ENCODE measurements at regions not wholly inside any gene's neighbourhood (a gene's known extent, or its start where the extent isn't known, plus 50 kb on each side); places are given as distances from the start of the nearest gene placed in this dataset.

GRCh38 chr4:162894387-162894786, 272.3 kb downstream of the NAF1 start:
- no peak for DNase-seq
- Histone ChIP-seq H3K4me3 (ENCODE audit: low read length) (no peak overlapping the region), H3K79me2 (ENCODE audit: low read length) (no peaks in the 10 kb centered on the region)

GRCh38 chr4:162891788-162892707, 274.6 kb downstream of the NAF1 start:
- H3K9me3 ChIP-seq (ENCODE audit: low read length): no peaks in the 10 kb centered on the region
- H4K20me1 ChIP-seq (ENCODE audit: insufficient read depth, low read depth, low read length): no peaks in the 10 kb centered on the region
- peak; percentile 85 for DNase-seq
- no peaks in the 10 kb centered on the region for H3K27me3 ChIP-seq (ENCODE audit: low read length)
- no peak overlapping the region for H3K9ac ChIP-seq (ENCODE audit: low read length)
- peaks cover 20% of the 10 kb centered on the region for H3K4me1 ChIP-seq (ENCODE audit: low read length)
- H3K9me2 ChIP-seq (replicated peaks; ENCODE audit: insufficient read depth, low read length): no peaks in the 10 kb centered on the region
- no peaks in the 10 kb centered on the region for H3K36me3 ChIP-seq (ENCODE audit: insufficient read depth, low read length)
- 0 out of 2 replicates have a peak overlapping the region, but pooled peaks have one; percentile 32 for H3K4me3 ChIP-seq (ENCODE audit: low read length)
- H3K4me2 ChIP-seq (ENCODE audit: low read depth, low read length, poor library complexity, severe bottlenecking): peak overlapping the region; percentile 64
- peak overlapping the region; percentile 44 for H3K27ac ChIP-seq (ENCODE audit: low read length)
- no peaks in the 10 kb centered on the region for H3K79me2 ChIP-seq (ENCODE audit: low read length)
- H2AFZ ChIP-seq (ENCODE audit: low read length): peak overlapping the region; percentile 34

More at GRCh38 chr4:162894387-162894786, 272.3 kb downstream of the NAF1 start:
- no peaks in the 10 kb centered on the region for H3K36me3 ChIP-seq (ENCODE audit: insufficient read depth, low read length)
- no peaks in the 10 kb centered on the region for H4K20me1 ChIP-seq (ENCODE audit: insufficient read depth, low read depth, low read length)
- no peaks in the 10 kb centered on the region for H3K9me2 ChIP-seq (replicated peaks; ENCODE audit: insufficient read depth, low read length)
- no peak overlapping the region for H3K9ac ChIP-seq (ENCODE audit: low read length)
- H3K4me1 ChIP-seq (ENCODE audit: low read length): peaks cover 20% of the 10 kb centered on the region
- no peaks in the 10 kb centered on the region for H3K9me3 ChIP-seq (ENCODE audit: low read length)
- H2AFZ ChIP-seq (ENCODE audit: low read length): no peak overlapping the region
- H3K4me2 ChIP-seq (ENCODE audit: low read depth, low read length, poor library complexity, severe bottlenecking): no peak overlapping the region
- H3K27ac ChIP-seq (ENCODE audit: low read length): no peak overlapping the region
- no peaks in the 10 kb centered on the region for H3K27me3 ChIP-seq (ENCODE audit: low read length)

GRCh38 chr4:162878096-162878495, 288.6 kb downstream of the NAF1 start:
- no peak overlapping the region for H3K4me3 ChIP-seq (ENCODE audit: low read length)

GRCh38 chr4:162874748-162875147, 291.9 kb downstream of the NAF1 start:
- Histone ChIP-seq H3K27me3 (ENCODE audit: low read length) (no peaks in the 10 kb centered on the region; the same call in 1 of the 2 replicates), H2AFZ (ENCODE audit: low read length) (no peak overlapping the region), H4K20me1 (ENCODE audit: insufficient read depth, low read depth, low read length) (no peaks in the 10 kb centered on the region), H3K4me3 (ENCODE audit: low read length) (no peak overlapping the region), H3K79me2 (ENCODE audit: low read length) (no peaks in the 10 kb centered on the region), H3K4me1 (ENCODE audit: low read length) (no peaks in the 10 kb centered on the region), H3K36me3 (ENCODE audit: insufficient read depth, low read length) (no peaks in the 10 kb centered on the region), H3K27ac (ENCODE audit: low read length) (no peak overlapping the region), H3K9me3 (ENCODE audit: low read length) (no peaks in the 10 kb centered on the region), H3K4me2 (ENCODE audit: low read depth, low read length, poor library complexity, severe bottlenecking) (no peak overlapping the region), H3K9me2 (replicated peaks; ENCODE audit: insufficient read depth, low read length) (no peaks in the 10 kb centered on the region), H3K9ac (ENCODE audit: low read length) (no peak overlapping the region)
- DNase-seq: no peak

More at GRCh38 chr4:162878096-162878495, 288.6 kb downstream of the NAF1 start:
- Histone ChIP-seq H3K9ac (ENCODE audit: low read length) (no peak overlapping the region), H3K27me3 (ENCODE audit: low read length) (no peaks in the 10 kb centered on the region; the same call in 1 of the 2 replicates), H4K20me1 (ENCODE audit: insufficient read depth, low read depth, low read length) (no peaks in the 10 kb centered on the region), H3K9me3 (ENCODE audit: low read length) (no peaks in the 10 kb centered on the region), H3K36me3 (ENCODE audit: insufficient read depth, low read length) (no peaks in the 10 kb centered on the region), H3K4me1 (ENCODE audit: low read length) (no peaks in the 10 kb centered on the region), H2AFZ (ENCODE audit: low read length) (no peak overlapping the region), H3K9me2 (replicated peaks; ENCODE audit: insufficient read depth, low read length) (no peaks in the 10 kb centered on the region), H3K79me2 (ENCODE audit: low read length) (no peaks in the 10 kb centered on the region), H3K27ac (ENCODE audit: low read length) (no peak overlapping the region), H3K4me2 (ENCODE audit: low read depth, low read length, poor library complexity, severe bottlenecking) (no peak overlapping the region)
- DNase-seq: no peak

DNA sequence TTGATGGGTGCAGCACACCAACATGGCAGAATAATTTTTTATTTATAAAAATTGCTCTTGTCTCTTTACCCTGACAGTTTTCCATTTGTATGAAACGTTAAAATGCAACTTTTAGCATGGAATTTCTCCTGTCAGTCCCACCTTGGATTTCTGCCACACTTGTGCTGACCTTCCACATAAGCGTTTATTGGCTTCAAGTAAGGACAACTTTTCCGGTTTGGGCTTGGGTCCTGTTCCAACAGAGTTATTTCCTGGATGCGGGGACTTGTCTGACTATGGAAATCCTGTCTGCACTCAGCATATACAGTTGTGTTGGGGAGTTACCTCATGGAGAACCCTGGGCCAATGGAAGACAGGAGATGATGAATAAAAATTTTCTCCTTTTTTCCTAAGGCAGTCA, 294.7 kb downstream of the NAF1 start:
- no peak overlapping the region for H3K9ac ChIP-seq (ENCODE audit: low read length)
- H3K4me2 ChIP-seq (ENCODE audit: low read depth, low read length, poor library complexity, severe bottlenecking): no peak overlapping the region
- H3K27me3 ChIP-seq (ENCODE audit: low read length): no peaks in the 10 kb centered on the region; the same call in 1 of the 2 replicates
- H3K79me2 ChIP-seq (ENCODE audit: low read length): no peaks in the 10 kb centered on the region
- no peaks in the 10 kb centered on the region for H3K9me3 ChIP-seq (ENCODE audit: low read length)
- no peak overlapping the region for H3K27ac ChIP-seq (ENCODE audit: low read length)
- no peak overlapping the region for H2AFZ ChIP-seq (ENCODE audit: low read length)
- no peaks in the 10 kb centered on the region for H3K4me1 ChIP-seq (ENCODE audit: low read length)
- no peak for DNase-seq
- no peak overlapping the region for H3K4me3 ChIP-seq (ENCODE audit: low read length)
- no peaks in the 10 kb centered on the region for H3K9me2 ChIP-seq (replicated peaks; ENCODE audit: insufficient read depth, low read length)
- H3K36me3 ChIP-seq (ENCODE audit: insufficient read depth, low read length): no peaks in the 10 kb centered on the region
- H4K20me1 ChIP-seq (ENCODE audit: insufficient read depth, low read depth, low read length): no peaks in the 10 kb centered on the region

DNA sequence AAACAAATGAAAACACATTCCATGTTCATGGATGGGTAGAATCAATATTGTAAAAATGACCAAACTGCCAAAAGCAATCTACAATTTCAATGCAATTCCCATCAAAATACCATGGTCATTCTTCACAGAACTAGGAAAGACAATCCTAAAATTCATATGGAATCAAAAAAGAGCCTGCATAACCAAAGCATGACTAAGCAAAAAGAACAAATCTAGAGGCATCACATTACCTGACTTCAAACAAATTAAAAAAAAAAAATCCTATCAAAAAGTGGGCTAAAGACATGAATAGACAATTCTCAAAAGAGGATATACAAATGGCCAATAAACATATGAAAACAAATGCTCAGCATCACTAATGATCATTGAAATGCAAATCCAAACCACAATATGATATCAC, 297.5 kb downstream of the NAF1 start:
- no peaks in the 10 kb centered on the region for H3K79me2 ChIP-seq (ENCODE audit: low read length)
- H3K9me2 ChIP-seq (replicated peaks; ENCODE audit: insufficient read depth, low read length): no peaks in the 10 kb centered on the region
- no peak overlapping the region for H3K27ac ChIP-seq (ENCODE audit: low read length)
- no peaks in the 10 kb centered on the region for H4K20me1 ChIP-seq (ENCODE audit: insufficient read depth, low read depth, low read length)
- no peaks in the 10 kb centered on the region for H3K9me3 ChIP-seq (ENCODE audit: low read length)
- H3K4me2 ChIP-seq (ENCODE audit: low read depth, low read length, poor library complexity, severe bottlenecking): no peak overlapping the region
- no peaks in the 10 kb centered on the region for H3K36me3 ChIP-seq (ENCODE audit: insufficient read depth, low read length)
- no peak overlapping the region for H3K4me3 ChIP-seq (ENCODE audit: low read length)
- no peak overlapping the region for H3K9ac ChIP-seq (ENCODE audit: low read length)
- no peaks in the 10 kb centered on the region for H3K4me1 ChIP-seq (ENCODE audit: low read length)
- H2AFZ ChIP-seq (ENCODE audit: low read length): no peak overlapping the region
- H3K27me3 ChIP-seq (ENCODE audit: low read length): no peaks in the 10 kb centered on the region
- DNase-seq: no peak

GRCh38 chr4:162866565-162866964, 300.1 kb downstream of the NAF1 start:
- H3K4me1 ChIP-seq (ENCODE audit: low read length): no peaks in the 10 kb centered on the region
- H4K20me1 ChIP-seq (ENCODE audit: insufficient read depth, low read depth, low read length): no peaks in the 10 kb centered on the region
- H3K9me3 ChIP-seq (ENCODE audit: low read length): no peaks in the 10 kb centered on the region
- H3K9me2 ChIP-seq (replicated peaks; ENCODE audit: insufficient read depth, low read length): no peaks in the 10 kb centered on the region
- H3K36me3 ChIP-seq (ENCODE audit: insufficient read depth, low read length): no peaks in the 10 kb centered on the region
- no peak overlapping the region for H3K27ac ChIP-seq (ENCODE audit: low read length)
- H3K4me3 ChIP-seq (ENCODE audit: low read length): no peak overlapping the region
- H3K79me2 ChIP-seq (ENCODE audit: low read length): no peaks in the 10 kb centered on the region
- no peak overlapping the region for H3K4me2 ChIP-seq (ENCODE audit: low read depth, low read length, poor library complexity, severe bottlenecking)
- no peak overlapping the region for H3K9ac ChIP-seq (ENCODE audit: low read length)
- no peaks in the 10 kb centered on the region for H3K27me3 ChIP-seq (ENCODE audit: low read length)
- no peak overlapping the region for H2AFZ ChIP-seq (ENCODE audit: low read length)
- no peak for DNase-seq

GRCh38 chr4:162865102-162865501, 301.6 kb downstream of the NAF1 start:
- Histone ChIP-seq H4K20me1 (ENCODE audit: insufficient read depth, low read depth, low read length) (no peaks in the 10 kb centered on the region), H3K9me2 (replicated peaks; ENCODE audit: insufficient read depth, low read length) (no peaks in the 10 kb centered on the region), H3K27me3 (ENCODE audit: low read length) (no peaks in the 10 kb centered on the region; the same call in 1 of the 2 replicates), H3K79me2 (ENCODE audit: low read length) (no peaks in the 10 kb centered on the region), H3K9me3 (ENCODE audit: low read length) (no peaks in the 10 kb centered on the region), H3K4me1 (ENCODE audit: low read length) (no peaks in the 10 kb centered on the region), H3K4me3 (ENCODE audit: low read length) (no peak overlapping the region), H3K9ac (ENCODE audit: low read length) (no peak overlapping the region), H3K36me3 (ENCODE audit: insufficient read depth, low read length) (no peaks in the 10 kb centered on the region), H3K27ac (ENCODE audit: low read length) (no peak overlapping the region), H2AFZ (ENCODE audit: low read length) (no peak overlapping the region), H3K4me2 (ENCODE audit: low read depth, low read length, poor library complexity, severe bottlenecking) (no peak overlapping the region)
- peak; percentile 74 for DNase-seq
